ENCODE measurements at regions not wholly inside any gene's neighbourhood (a gene's known extent, or its start where the extent isn't known, plus 50 kb on each side); places are given as distances from the start of the nearest gene placed in this dataset.

- TF ChIP-seq EZH2phosphoT487 (IDR thresholded peaks at IDR 0.05; ENCODE audit: insufficient read depth, low read depth) = no peak
- no peak for TF ChIP-seq EZH2 (IDR thresholded peaks at IDR 0.05; ENCODE audit: insufficient read depth, poor library complexity, severe bottlenecking)
- Histone ChIP-seq H3K9me3 (ENCODE audit: low read depth) (no peaks in the 10 kb centered on the region), H3K9ac (no peak overlapping the region), H3K79me2 (ENCODE audit: insufficient read depth) (no peaks in the 10 kb centered on the region), H3K27ac (no peak overlapping the region), H3K4me2 (ENCODE audit: unreplicated experiment) (no peak overlapping the region), H3K4me1 (ENCODE audit: insufficient read depth) (no peaks in the 10 kb centered on the region), H3F3A (ENCODE audit: insufficient read depth) (no peaks in the 10 kb centered on the region), H4K20me1 (ENCODE audit: insufficient read depth) (no peaks in the 10 kb centered on the region), H3K36me3 (ENCODE audit: low read depth) (no peaks in the 10 kb centered on the region), H3K4me3 (no peak overlapping the region), H3K9me2 (ENCODE audit: insufficient read depth) (no peaks in the 10 kb centered on the region), H3K27me3 (replicated peaks; ENCODE audit: insufficient read depth) (no peaks in the 10 kb centered on the region), H2AFZ (no peak overlapping the region)
- 16 to 22% methylated on average over 2 of the region's 2 CpGs for WGBS, 2 experiments (ENCODE audit: low coverage in 1 of 2, low lambda C conversion rate in 2 of 2, missing lambda C conversion rate in 2 of 2)
- in situ Hi-C loops (cut with MboI) = no loop called here
- no peak for DNase-seq
Measured at GRCh38 chr13:104796581-104796980, 1730.4 kb upstream of the SLC10A2 start.

GRCh38 chr13:104785952-104786351 is 1719.7 kb upstream of the SLC10A2 start:
- H3K4me3 ChIP-seq = no peak overlapping the region
- in situ Hi-C loops (cut with MboI) = no loop called here
- no peak overlapping the region for H3K4me2 ChIP-seq (ENCODE audit: unreplicated experiment)
- H3K9me3 ChIP-seq (ENCODE audit: low read depth) = no peaks in the 10 kb centered on the region
- no peak for DNase-seq
- no peaks in the 10 kb centered on the region for H3K27me3 ChIP-seq (replicated peaks; ENCODE audit: insufficient read depth)
- WGBS, 2 experiments (ENCODE audit: low coverage in 1 of 2, low lambda C conversion rate in 2 of 2, missing lambda C conversion rate in 2 of 2) = 13 to 18% methylated on average over 5 of the region's 5 CpGs
- H3K9me2 ChIP-seq (ENCODE audit: insufficient read depth) = no peaks in the 10 kb centered on the region
- H3K27ac ChIP-seq = no peak overlapping the region
- H3K4me1 ChIP-seq (ENCODE audit: insufficient read depth) = no peaks in the 10 kb centered on the region
- H3K36me3 ChIP-seq (ENCODE audit: low read depth) = no peaks in the 10 kb centered on the region
- no peak overlapping the region for H2AFZ ChIP-seq
- no peaks in the 10 kb centered on the region for H3K79me2 ChIP-seq (ENCODE audit: insufficient read depth)
- H4K20me1 ChIP-seq (ENCODE audit: insufficient read depth) = no peaks in the 10 kb centered on the region
- H3K9ac ChIP-seq = no peak overlapping the region
- H3F3A ChIP-seq (ENCODE audit: insufficient read depth) = no peaks in the 10 kb centered on the region
- TF ChIP-seq EZH2phosphoT487 (IDR thresholded peaks at IDR 0.05; ENCODE audit: insufficient read depth, low read depth) = no peak
- no peak for TF ChIP-seq EZH2 (IDR thresholded peaks at IDR 0.05; ENCODE audit: insufficient read depth, poor library complexity, severe bottlenecking)

- no peaks in the 10 kb centered on the region for H3K36me3 ChIP-seq (ENCODE audit: low read depth)
- no peaks in the 10 kb centered on the region for H3K9me3 ChIP-seq (ENCODE audit: low read depth)
- DNase-seq = no peak
- H3K9me2 ChIP-seq (ENCODE audit: insufficient read depth) = no peaks in the 10 kb centered on the region
- no peaks in the 10 kb centered on the region for H3K27me3 ChIP-seq (replicated peaks; ENCODE audit: insufficient read depth)
- H3K9ac ChIP-seq = no peak overlapping the region
- no peaks in the 10 kb centered on the region for H4K20me1 ChIP-seq (ENCODE audit: insufficient read depth)
- no peak overlapping the region for H2AFZ ChIP-seq
- H3K27ac ChIP-seq = no peak overlapping the region
- no peak overlapping the region for H3K4me3 ChIP-seq
- no peaks in the 10 kb centered on the region for H3K79me2 ChIP-seq (ENCODE audit: insufficient read depth)
- H3F3A ChIP-seq (ENCODE audit: insufficient read depth) = no peaks in the 10 kb centered on the region
- in situ Hi-C loops (cut with MboI) = no loop called here
- TF ChIP-seq EZH2phosphoT487 (IDR thresholded peaks at IDR 0.05; ENCODE audit: insufficient read depth, low read depth) = no peak
- TF ChIP-seq EZH2 (IDR thresholded peaks at IDR 0.05; ENCODE audit: insufficient read depth, poor library complexity, severe bottlenecking) = no peak
- H3K4me2 ChIP-seq (ENCODE audit: unreplicated experiment) = no peak overlapping the region
- no peaks in the 10 kb centered on the region for H3K4me1 ChIP-seq (ENCODE audit: insufficient read depth)
Measured at GRCh38 chr13:104784891-104785290, 1718.7 kb upstream of the SLC10A2 start.

- H3K79me2 ChIP-seq (ENCODE audit: insufficient read depth) = no peaks in the 10 kb centered on the region
- no peak overlapping the region for H3K4me3 ChIP-seq
- no peak overlapping the region for H3K27ac ChIP-seq
- H3K9ac ChIP-seq = no peak overlapping the region
- no peaks in the 10 kb centered on the region for H3K9me2 ChIP-seq (ENCODE audit: insufficient read depth)
- in situ Hi-C loops (cut with MboI) = no loop called here
- no peaks in the 10 kb centered on the region for H3F3A ChIP-seq (ENCODE audit: insufficient read depth)
- H3K9me3 ChIP-seq (ENCODE audit: low read depth) = no peaks in the 10 kb centered on the region
- no peaks in the 10 kb centered on the region for H4K20me1 ChIP-seq (ENCODE audit: insufficient read depth)
- no peaks in the 10 kb centered on the region for H3K4me1 ChIP-seq (ENCODE audit: insufficient read depth)
- H3K27me3 ChIP-seq (replicated peaks; ENCODE audit: insufficient read depth) = no peaks in the 10 kb centered on the region
- TF ChIP-seq EZH2 (IDR thresholded peaks at IDR 0.05; ENCODE audit: insufficient read depth, poor library complexity, severe bottlenecking) (no peak), EZH2phosphoT487 (IDR thresholded peaks at IDR 0.05; ENCODE audit: insufficient read depth, low read depth) (no peak)
- H3K4me2 ChIP-seq (ENCODE audit: unreplicated experiment) = no peak overlapping the region
- H3K36me3 ChIP-seq (ENCODE audit: low read depth) = no peaks in the 10 kb centered on the region
- H2AFZ ChIP-seq = no peak overlapping the region
- WGBS, 2 experiments (ENCODE audit: low coverage in 1 of 2, low lambda C conversion rate in 2 of 2, missing lambda C conversion rate in 2 of 2) = 22 to 23% methylated on average over 2 of the region's 2 CpGs
- no peak for DNase-seq
Measured at GRCh38 chr13:104782741-104783140, 1716.5 kb upstream of the SLC10A2 start.

- H3K27ac ChIP-seq = no peak overlapping the region
- in situ Hi-C loops (cut with MboI) = no loop called here
- no peak overlapping the region for H2AFZ ChIP-seq
- peak; percentile 1 for DNase-seq
- H3K27me3 ChIP-seq (replicated peaks; ENCODE audit: insufficient read depth) = no peaks in the 10 kb centered on the region
- H3F3A ChIP-seq (ENCODE audit: insufficient read depth) = no peaks in the 10 kb centered on the region
- no peaks in the 10 kb centered on the region for H3K9me2 ChIP-seq (ENCODE audit: insufficient read depth)
- TF ChIP-seq EZH2phosphoT487 (IDR thresholded peaks at IDR 0.05; ENCODE audit: insufficient read depth, low read depth) (no peak), EZH2 (IDR thresholded peaks at IDR 0.05; ENCODE audit: insufficient read depth, poor library complexity, severe bottlenecking) (no peak)
- no peaks in the 10 kb centered on the region for H4K20me1 ChIP-seq (ENCODE audit: insufficient read depth)
- no peaks in the 10 kb centered on the region for H3K9me3 ChIP-seq (ENCODE audit: low read depth)
- no peaks in the 10 kb centered on the region for H3K79me2 ChIP-seq (ENCODE audit: insufficient read depth)
- 10 to 11% methylated on average over 4 of the region's 4 CpGs for WGBS, 2 experiments (ENCODE audit: low coverage in 1 of 2, low lambda C conversion rate in 2 of 2, missing lambda C conversion rate in 2 of 2)
- no peak overlapping the region for H3K4me2 ChIP-seq (ENCODE audit: unreplicated experiment)
- no peaks in the 10 kb centered on the region for H3K4me1 ChIP-seq (ENCODE audit: insufficient read depth)
- H3K36me3 ChIP-seq (ENCODE audit: low read depth) = no peaks in the 10 kb centered on the region
- H3K9ac ChIP-seq = no peak overlapping the region
- H3K4me3 ChIP-seq = no peak overlapping the region
Measured at GRCh38 chr13:104779311-104779993, 1713.2 kb upstream of the SLC10A2 start.
